ENCODE measurements at regions not wholly inside any gene's neighbourhood (a gene's known extent, or its start where the extent isn't known, plus 50 kb on each side); places are given as distances from the start of the nearest gene placed in this dataset.

DNA sequence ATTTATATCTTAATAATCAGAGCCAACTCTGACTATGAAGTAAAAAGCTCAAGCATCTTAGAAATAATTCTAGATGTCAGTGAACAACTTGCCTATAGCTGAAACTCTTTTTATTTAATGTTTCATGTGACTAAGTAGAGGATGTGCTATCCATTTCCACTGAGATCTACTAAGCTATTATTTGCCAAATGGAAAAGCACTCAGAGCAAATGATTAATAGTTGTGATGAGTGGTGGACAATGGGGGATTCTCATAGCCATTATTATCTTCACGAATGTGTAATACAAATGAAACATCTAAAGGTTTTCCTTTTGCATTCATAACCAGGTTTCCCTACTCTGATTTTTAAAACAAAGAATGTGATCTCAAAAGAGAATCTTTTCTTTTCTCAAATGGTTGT is 126.6 kb upstream of the GNAI1 start:
- TF ChIP-seq, protein P1, sequence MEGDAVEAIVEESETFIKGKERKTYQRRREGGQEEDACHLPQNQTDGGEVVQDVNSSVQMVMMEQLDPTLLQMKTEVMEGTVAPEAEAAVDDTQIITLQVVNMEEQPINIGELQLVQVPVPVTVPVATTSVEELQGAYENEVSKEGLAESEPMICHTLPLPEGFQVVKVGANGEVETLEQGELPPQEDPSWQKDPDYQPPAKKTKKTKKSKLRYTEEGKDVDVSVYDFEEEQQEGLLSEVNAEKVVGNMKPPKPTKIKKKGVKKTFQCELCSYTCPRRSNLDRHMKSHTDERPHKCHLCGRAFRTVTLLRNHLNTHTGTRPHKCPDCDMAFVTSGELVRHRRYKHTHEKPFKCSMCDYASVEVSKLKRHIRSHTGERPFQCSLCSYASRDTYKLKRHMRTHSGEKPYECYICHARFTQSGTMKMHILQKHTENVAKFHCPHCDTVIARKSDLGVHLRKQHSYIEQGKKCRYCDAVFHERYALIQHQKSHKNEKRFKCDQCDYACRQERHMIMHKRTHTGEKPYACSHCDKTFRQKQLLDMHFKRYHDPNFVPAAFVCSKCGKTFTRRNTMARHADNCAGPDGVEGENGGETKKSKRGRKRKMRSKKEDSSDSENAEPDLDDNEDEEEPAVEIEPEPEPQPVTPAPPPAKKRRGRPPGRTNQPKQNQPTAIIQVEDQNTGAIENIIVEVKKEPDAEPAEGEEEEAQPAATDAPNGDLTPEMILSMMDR (conservative IDR thresholded peaks at IDR 0.05) = no peak
- TF ChIP-seq EZH2 (IDR thresholded peaks at IDR 0.05; ENCODE audit: low read depth) = no peak
